HL-60 (cell line): ENCODE measurements at regions not wholly inside any gene's neighbourhood (a gene's known extent, or its start where the extent isn't known, plus 50 kb on each side); places are given as distances from the start of the nearest gene placed in this dataset.

Experiments
- DNase-seq, 2 experiments: peaks; one replicate each; pipeline ENCODE4 v3.0.0-alpha.2; 2010 to 2020; ENCODE audit warnings: low read depth in 1 of 2, low spot score in 1 of 2
- H3K27ac ChIP-seq: fragments of 250-450 bp; sonication (Bioruptor Pico); replicated peaks from 2 replicates; pipeline ENCODE4 v1.5.1; 2020; ENCODE audit warnings: mild to moderate bottlenecking, moderate library complexity
- H3K27me3 ChIP-seq: fragments of 250-450 bp; sonication (Bioruptor Pico); 2 replicates; pipeline ENCODE4 v1.5.1; 2021; ENCODE audit warnings: mild to moderate bottlenecking, moderate library complexity; ENCODE audit not compliant: insufficient read depth, poor library complexity, severe bottlenecking
- H3K4me3 ChIP-seq: replicated peaks from 2 replicates; pipeline ENCODE4 v1.5.1; 2011; ENCODE audit warnings: mild to moderate bottlenecking, control low read depth, low read length; ENCODE audit not compliant: insufficient read depth
- GABPA ChIP-seq: IDR thresholded peaks from 2 replicates; pipeline ENCODE4 v1.6.1; 2012; ENCODE audit warnings: low read depth
- POLR2AphosphoS5 ChIP-seq: IDR thresholded peaks from 2 replicates; pipeline ENCODE4 v1.6.1; 2012; ENCODE audit warnings: low read depth
- SPI1 ChIP-seq: IDR thresholded peaks from 2 replicates; pipeline ENCODE4 v1.6.1; 2012; ENCODE audit warnings: low read depth, mild to moderate bottlenecking, borderline replicate concordance
- TF ChIP-seq, protein P1 (sequence below): IDR thresholded peaks from one replicate; pipeline ENCODE4 v1.5.1; 2011; ENCODE audit warnings: low read length, control low read depth, inconsistent platforms; ENCODE audit not compliant: insufficient read depth
- TF ChIP-seq, protein P2 (sequence below): IDR thresholded peaks from 2 replicates; pipeline ENCODE4 v1.6.1; 2012; ENCODE audit warnings: low read depth; ENCODE audit not compliant: insufficient replicate concordance

DNA sequence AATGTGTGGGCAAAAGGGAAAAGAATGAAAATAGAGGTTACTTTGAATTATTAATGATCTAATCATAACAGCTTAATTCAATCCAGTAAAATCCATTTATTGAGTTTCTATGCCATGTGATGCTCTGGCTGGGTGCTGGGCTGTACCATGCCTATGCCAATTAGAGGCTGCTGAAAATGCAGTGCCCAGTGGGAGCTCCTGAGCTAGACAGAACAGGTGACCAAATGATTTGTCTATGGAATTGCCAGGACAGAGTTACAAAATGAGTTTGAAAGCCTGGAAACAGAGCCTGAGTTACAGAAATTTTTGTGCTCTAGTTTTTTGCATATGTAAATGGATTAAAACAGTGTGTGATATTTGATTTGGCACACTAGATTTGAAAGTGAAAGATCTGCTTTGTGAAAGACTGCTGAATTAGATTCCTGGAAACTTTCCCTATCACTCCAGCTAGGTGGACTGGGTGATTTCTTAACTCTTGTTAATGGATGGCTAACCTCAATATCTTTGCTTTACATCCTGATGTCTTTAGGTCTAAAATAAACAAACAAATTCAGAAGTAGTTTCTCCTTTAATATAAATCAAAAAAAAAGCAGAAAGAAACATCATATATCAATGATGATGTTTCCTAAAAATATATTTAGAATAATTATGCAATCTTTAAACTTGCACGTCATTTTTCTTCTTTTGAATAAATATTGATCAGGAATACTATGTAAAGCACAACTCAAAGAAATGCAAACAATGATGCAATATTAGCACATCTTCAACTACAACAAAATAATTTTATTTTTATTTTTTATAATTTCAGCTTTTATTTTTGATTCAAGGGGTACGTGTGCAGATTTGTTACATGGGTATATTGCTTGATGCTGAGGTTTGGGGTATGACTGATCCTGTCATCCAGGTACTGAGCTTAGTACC lies 194.8 kb upstream of the FBXL7 start:
- Histone ChIP-seq H3K4me3 (no peak overlapping the region), H3K27ac (no peak overlapping the region), H3K27me3 (no peaks in the 10 kb centered on the region)
- no peak for DNase-seq
- no peak for TF ChIP-seq GABPA
- TF ChIP-seq, protein P1, sequence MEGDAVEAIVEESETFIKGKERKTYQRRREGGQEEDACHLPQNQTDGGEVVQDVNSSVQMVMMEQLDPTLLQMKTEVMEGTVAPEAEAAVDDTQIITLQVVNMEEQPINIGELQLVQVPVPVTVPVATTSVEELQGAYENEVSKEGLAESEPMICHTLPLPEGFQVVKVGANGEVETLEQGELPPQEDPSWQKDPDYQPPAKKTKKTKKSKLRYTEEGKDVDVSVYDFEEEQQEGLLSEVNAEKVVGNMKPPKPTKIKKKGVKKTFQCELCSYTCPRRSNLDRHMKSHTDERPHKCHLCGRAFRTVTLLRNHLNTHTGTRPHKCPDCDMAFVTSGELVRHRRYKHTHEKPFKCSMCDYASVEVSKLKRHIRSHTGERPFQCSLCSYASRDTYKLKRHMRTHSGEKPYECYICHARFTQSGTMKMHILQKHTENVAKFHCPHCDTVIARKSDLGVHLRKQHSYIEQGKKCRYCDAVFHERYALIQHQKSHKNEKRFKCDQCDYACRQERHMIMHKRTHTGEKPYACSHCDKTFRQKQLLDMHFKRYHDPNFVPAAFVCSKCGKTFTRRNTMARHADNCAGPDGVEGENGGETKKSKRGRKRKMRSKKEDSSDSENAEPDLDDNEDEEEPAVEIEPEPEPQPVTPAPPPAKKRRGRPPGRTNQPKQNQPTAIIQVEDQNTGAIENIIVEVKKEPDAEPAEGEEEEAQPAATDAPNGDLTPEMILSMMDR = no peak
- TF ChIP-seq, protein P2, sequence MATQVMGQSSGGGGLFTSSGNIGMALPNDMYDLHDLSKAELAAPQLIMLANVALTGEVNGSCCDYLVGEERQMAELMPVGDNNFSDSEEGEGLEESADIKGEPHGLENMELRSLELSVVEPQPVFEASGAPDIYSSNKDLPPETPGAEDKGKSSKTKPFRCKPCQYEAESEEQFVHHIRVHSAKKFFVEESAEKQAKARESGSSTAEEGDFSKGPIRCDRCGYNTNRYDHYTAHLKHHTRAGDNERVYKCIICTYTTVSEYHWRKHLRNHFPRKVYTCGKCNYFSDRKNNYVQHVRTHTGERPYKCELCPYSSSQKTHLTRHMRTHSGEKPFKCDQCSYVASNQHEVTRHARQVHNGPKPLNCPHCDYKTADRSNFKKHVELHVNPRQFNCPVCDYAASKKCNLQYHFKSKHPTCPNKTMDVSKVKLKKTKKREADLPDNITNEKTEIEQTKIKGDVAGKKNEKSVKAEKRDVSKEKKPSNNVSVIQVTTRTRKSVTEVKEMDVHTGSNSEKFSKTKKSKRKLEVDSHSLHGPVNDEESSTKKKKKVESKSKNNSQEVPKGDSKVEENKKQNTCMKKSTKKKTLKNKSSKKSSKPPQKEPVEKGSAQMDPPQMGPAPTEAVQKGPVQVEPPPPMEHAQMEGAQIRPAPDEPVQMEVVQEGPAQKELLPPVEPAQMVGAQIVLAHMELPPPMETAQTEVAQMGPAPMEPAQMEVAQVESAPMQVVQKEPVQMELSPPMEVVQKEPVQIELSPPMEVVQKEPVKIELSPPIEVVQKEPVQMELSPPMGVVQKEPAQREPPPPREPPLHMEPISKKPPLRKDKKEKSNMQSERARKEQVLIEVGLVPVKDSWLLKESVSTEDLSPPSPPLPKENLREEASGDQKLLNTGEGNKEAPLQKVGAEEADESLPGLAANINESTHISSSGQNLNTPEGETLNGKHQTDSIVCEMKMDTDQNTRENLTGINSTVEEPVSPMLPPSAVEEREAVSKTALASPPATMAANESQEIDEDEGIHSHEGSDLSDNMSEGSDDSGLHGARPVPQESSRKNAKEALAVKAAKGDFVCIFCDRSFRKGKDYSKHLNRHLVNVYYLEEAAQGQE = no peak
- no peak for TF ChIP-seq POLR2AphosphoS5
- TF ChIP-seq SPI1 = no peak

DNA sequence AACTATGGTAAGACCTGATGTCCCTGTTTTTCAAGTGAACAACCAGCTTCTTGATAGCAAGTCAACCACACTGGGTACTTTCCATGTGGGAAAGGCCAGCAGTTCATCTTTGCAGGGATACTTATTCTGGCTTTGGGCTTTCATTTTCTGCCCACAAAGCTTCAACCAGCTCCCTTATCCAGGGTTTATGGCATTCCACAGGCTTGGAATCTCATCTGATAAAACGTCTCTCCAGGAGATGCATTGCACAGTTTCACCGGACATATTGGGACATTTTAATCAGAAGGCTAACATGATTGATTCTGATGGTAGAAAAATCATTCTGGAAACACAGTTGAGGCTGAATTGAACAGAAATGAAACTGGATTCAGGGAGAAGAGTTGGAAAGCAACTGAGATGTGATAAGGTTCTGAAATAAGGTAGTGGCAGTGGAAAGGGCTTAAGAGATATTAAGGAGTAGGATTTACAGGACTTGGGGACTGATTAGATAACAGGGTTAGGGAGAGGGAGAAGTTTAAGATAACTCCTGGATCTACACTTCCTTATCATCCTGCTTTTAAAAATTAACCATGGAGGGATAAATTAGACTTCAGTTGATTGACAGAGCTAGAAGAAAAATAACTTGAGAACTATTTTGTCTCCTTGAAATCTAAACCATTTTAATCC lies 195.8 kb upstream of the FBXL7 start:
- H3K27ac ChIP-seq = no peak overlapping the region
- TF ChIP-seq SPI1 (no peak), GABPA (no peak), POLR2AphosphoS5 (no peak)
- TF ChIP-seq, protein P2 = no peak
- TF ChIP-seq, protein P1 = no peak
- H3K4me3 ChIP-seq = no peak overlapping the region
- no peaks in the 10 kb centered on the region for H3K27me3 ChIP-seq
- no peak for DNase-seq

DNA sequence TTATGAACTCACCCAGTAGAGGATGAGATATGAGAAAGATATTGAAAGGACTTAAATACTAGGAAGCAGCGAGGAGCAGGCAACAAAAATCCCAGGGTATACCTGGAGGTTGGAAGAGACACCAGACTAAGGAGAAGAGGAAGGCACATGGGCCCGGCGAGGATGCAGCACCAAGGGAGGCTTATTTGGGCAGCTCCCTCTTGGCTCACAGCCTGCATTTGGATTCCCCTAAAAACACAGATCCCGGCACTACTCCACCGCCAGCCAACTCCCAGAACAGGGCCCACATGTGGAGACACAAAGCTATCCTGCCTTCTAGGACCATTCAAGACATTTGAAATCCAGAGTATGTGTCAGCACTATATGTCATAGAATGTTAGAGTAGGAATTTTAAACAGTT lies 199.8 kb upstream of the FBXL7 start:
- TF ChIP-seq POLR2AphosphoS5 (no peak), SPI1 (no peak), GABPA (no peak)
- TF ChIP-seq, protein P1 = no peak
- TF ChIP-seq, protein P2 = no peak
- no peak overlapping the region for H3K4me3 ChIP-seq
- H3K27me3 ChIP-seq = no peaks in the 10 kb centered on the region

More for the DNA sequence above, 199.8 kb upstream of the FBXL7 start:
- no peak for DNase-seq
- no peak overlapping the region for H3K27ac ChIP-seq
